HG02623 (cell line): ENCODE measurements at regions not wholly inside any gene's neighbourhood (a gene's known extent, or its start where the extent isn't known, plus 50 kb on each side); places are given as distances from the start of the nearest gene placed in this dataset.

ENCODE experiments used
- ATAC-seq: cut with Tn5 transposase; IDR thresholded peaks from one replicate; pipeline ENCODE4 v1.9.1; 2021; ENCODE audit warnings: moderate library complexity; ENCODE audit not compliant: unreplicated experiment

DNA sequence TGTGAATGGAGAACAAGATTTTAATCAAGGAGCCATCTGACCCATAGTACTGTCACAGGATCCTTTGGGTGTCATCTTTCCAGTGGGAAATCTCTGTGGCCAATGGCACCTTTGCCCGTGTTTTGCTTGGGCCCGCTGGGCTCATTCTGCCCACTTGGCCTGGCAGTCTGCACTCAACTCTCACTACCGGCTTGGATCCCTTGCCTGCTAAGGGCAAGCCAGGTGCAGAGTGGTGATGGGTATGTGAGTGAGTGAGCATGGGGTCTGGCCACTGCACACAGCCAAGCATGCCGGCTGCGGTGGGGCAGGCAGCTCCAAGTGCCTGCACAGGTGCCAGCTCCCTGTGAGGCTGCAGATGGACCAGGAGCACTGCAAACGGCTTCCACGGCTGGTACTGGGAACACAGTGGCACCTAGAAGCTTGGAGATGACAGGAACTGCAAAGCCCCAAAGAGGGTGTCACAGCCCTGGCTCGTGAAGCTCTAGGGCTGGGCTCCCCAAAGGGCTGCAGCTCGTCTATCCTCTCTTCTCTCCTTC lies 454.5 kb downstream of the TMA16 start:
- ATAC-seq = no peak

DNA sequence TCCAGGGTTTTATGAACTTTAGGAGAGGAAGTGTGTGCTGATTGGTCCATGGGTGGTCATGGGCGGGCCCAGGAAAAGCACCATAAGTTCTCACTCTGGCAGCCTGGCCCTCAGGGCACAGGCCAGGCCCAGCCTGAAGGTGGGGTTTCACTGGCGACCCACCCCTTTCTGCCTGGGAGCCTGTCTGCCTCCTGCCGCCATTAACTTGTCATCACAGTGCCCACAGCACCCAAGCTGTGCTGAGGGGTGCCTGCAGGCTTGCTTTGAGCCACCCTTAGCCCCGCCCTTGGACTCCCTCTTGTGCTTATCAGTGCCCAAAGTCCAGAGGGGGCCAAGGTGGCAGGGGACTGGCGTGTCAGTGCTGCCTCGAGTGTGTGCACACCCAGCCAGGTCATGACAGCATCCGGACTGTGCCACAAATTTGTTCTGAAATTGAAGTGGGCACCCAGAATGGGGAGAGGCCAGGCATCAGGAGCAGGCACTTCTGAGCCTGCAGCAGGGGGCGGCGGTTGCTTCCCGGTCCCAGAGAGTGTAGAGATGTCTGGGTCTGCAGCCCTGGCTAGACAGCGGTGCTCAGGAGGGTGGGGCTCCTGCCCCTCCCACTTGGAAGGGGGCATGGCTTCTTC lies 455.6 kb downstream of the TMA16 start:
- no peak for ATAC-seq

DNA sequence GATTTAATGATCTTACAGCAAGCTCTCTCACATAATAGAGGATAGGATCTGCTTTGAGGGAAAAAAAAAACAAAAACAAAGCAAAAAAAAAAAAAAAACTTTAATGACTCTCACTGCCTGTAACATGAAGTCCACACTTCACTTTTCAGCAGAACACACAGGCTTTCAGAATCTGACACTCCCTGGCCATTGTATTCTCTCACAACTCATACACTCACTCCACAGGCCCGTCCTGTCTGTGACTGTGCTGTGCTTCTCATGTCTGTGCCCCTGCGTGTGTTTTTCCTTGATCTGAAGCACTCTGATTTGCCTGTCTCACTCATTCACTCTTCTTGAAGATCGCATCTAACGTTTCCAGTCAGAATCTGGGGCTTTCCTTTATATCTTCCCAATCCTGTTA lies 460.8 kb downstream of the TMA16 start:
- ATAC-seq = no peak

DNA sequence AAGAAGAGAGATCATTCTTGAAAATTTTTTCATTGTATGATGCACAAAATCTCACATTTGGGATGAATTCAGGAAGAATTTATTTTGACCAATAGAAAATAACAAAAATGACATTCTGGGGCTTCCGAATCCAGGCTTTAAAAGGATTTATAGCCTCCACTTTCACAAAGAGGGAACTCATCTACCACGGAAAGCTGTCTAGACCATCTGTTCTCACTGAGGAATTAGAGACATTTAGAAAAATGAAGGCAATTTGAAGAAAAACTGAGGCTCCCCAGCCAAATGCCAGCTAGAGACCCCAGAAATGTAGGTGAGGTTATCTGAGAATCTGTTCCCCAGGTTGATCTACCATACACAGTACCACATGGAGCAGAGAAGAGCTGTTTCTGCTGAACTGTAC lies 464.3 kb downstream of the TMA16 start:
- no peak for ATAC-seq

DNA sequence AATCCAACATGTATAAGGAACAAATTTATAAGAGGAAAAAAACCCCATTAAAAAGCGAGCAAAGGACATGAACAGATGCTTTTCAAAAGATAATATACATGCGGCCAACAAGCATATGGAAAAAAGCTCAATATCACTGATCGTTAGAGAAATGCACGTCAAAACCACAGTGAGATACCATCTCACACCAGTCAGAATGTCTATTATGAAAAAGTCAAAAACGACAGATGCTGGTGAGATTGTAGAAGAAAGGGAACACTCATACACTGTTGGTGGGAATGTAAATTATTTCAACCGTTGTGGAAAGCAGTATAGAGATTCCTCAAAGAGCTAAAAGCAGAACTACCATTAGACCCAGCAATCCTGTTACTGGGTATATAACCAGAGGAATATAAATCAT lies 465.4 kb downstream of the TMA16 start:
- ATAC-seq = no peak

DNA sequence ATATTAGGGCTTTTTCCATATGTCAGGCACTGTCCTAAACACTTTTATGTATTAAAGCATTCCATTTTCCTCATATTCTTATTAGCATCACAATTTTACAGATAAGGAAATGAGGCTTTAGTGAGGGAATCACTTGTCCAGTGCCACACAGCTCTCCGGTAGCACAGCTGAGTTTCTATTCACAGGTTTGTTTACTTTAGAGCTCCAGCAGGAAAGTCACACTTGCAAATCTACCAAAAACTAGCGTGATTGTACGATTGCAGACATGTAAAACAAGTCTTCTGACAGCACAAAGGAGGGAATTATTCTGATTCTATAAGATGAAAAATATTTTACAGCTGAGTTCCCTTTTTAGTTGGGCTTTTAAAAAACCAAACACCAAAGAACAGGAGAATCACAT lies 472.1 kb downstream of the TMA16 start:
- no peak for ATAC-seq

DNA sequence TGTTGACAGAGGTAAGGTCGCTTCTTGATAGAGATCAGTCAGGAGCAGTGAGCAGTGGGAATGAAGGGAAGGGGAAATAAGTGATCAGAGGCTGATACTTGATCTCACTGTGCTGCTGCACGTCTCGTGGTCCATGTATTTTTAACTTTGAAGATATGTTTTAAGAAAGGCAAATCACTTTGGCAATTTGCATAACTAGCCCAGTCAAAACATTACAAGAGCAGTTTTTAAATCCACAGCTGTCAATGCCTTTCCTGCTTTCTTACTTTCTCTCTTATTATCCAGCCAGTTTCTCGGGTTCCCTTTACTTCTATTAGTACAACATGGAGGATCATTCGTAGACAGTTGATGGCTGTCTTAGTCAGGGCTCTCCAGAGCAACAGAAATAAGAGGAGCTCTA lies 472.8 kb downstream of the TMA16 start:
- no peak for ATAC-seq

DNA sequence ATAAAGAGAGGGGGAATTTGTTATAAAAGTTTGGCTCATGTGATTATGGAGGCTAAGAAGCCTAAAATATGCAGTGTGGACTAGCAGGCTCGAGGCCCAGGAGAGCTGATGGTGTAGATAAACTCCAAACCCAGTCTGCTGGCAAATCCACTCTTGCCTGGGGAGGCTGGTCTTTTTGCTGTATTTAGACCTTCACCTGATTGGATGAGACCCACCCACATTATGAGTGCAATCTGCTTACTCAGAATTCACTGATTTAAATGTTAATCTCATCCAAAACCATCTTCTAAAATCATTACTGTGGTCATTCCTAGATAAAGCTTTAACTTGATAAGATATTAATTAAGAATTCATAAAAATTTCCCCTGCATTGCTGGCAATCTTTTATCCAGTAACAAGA lies 473.2 kb downstream of the TMA16 start:
- ATAC-seq = no peak

DNA sequence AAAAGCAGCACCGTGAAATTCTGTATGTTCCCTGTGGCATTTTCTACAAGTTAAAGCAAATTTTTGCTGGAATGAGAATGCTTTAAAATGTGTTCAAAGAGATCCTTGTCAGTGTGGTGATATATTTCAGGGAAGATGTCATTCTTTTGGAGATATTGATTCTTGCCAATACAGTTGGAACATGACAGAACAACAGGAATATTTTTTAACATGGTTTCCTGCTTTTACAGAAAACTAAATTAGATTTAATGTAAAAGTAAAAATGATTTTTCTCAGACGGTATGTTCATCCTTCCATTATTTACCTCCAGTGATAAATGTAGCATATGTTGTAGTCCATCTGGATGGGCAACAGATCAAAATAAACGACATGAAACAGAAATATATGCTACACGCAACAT lies 474.8 kb downstream of the TMA16 start:
- no peak for ATAC-seq

DNA sequence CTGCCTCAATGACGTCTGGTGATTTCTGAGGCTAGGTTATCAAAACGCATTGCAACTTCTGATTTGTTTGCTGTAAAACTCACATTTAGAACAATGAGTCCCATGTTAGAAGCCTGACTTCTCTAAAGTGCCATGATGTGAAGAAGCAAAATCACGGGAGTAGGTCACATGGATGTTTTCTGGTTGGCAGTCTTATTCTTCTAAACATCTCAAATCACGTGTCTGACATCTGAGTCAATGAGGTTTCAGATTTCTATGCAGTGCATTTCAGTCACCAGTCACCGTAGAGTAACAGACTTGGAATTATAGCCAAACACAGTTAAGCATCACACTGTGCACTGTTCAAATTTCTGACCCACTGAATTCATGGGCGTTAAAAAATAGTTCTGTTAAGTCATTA lies 482.1 kb downstream of the TMA16 start:
- no peak for ATAC-seq

DNA sequence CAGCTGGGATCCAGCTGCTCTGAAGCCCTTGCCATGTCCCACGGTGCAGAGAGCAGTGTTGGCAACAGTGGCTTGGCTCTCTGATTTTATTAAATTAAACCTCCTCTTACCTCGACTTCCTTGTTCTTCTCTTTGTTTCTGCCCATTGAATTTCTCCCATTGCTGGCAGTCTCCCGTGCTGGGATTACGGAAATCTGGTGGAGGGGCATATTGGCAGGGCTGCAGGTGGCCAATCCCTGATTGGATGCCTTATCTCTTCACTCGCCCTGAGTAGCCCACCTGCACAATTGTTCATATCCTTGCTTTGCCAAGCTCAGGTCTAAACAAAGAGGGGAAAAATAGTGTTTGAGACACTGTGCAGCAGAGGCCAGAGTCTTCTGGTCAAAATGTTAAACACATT lies 493.9 kb downstream of the TMA16 start:
- ATAC-seq = no peak

DNA sequence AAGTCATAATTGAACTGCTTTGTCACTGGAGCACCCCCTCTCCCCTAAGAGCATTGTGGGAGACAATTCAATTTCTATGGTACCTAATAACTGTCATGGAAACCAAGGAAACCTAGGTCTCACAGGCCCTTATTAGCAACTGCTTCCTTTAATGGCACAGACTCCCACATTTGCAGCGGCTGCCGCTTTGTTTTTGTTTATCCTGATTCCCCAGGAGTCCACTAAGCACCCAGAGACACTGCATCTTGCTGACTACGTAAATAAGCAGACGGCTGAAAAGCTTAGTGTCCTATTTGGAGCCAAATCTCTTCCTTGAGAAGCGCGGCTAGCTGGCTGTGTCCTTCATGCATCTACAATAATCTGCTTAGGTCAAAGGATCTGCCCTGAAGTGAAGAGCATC lies 494.4 kb downstream of the TMA16 start:
- ATAC-seq = no peak

DNA sequence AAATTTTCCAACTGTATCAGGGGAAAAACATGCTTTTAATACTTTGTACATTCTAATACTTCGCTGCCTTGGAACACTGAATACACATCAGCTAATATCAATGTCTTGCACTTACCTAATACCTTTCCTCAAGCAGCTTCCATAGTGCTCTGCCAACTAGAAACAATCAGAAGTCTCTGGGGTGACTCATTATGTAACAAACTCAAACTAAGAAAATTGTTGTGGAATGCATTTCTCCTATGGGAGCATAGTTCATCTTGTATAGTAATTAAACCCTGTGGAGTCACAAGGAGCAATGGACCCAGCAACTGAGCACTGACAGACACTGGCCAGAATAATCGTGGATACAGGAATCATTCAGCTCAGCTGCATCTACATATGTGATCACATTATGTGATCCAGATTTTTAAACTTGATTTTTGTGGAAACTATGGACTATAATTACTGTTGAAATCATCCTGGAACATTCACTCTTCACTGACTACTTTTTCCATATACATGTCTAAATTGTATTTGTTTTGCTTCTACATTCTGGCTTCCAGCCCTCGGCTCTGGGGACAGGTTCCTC lies 496.9 kb downstream of the TMA16 start:
- ATAC-seq = no peak

DNA sequence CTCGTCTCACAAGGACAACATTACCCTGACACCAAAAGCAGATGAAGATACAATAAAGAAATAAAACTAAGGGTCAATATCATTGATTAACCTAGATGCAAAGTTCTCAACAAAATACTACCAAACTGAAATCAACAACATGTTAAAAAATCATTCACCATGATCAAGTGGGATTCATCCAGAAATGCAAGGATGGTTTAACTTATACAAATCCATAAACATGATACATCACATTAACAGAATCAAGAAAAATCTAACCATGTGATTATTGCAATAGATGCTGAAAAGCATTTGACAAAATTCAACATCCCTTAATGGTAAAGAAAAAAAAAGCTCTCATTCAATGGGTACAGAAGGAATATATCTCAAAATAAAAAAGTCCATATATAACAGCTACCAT lies 514.9 kb downstream of the TMA16 start:
- no peak for ATAC-seq

DNA sequence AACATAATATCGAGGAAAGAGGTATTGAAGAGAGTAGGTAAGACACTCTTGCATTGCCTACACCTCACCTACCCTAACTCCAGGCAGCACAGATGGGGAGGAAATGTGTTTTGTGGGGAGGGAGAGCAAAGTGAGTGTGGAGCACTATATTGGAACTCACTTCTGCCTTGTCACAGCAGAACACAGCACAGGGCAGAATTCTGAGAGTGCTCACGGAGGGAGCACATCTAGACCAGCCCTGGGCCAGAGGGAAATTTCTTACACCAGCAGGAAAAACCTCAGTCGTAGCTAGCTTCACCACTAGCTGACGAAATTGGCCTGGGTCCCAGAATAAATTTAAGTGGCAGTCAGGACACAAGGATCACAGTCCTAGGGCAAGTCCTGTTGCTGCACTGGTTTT lies 517.3 kb downstream of the TMA16 start:
- no peak for ATAC-seq

DNA sequence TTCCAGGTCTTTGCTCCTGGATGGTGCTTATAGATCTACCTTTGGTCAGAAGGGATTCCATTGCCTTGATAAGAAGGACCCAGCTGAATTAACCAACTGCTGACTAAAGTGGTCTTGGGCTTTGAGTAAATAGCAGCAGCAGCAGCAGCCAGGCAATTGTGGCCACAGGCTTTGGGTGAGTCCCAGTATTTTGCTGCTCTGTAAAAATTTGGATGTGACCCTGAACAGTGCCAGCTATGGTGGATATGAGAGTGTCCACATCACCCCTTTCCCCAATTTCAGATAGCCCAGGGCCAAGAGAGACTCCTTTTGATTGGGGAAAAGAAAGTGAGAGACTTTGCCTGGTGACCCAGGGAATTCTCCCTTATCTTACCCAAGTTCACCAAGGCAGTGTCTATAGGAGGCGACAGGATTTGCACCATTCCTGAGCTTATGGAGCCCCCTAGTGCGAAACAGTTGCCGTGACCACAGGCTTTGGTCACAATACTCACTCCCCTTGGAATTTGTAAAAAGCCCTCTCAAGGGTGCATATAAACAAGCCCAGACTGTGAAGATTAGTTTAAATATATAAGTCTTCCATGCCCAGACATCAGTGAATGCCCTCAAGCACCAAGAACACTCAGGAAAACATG lies 518.0 kb downstream of the TMA16 start:
- peak; percentile 68 for ATAC-seq

DNA sequence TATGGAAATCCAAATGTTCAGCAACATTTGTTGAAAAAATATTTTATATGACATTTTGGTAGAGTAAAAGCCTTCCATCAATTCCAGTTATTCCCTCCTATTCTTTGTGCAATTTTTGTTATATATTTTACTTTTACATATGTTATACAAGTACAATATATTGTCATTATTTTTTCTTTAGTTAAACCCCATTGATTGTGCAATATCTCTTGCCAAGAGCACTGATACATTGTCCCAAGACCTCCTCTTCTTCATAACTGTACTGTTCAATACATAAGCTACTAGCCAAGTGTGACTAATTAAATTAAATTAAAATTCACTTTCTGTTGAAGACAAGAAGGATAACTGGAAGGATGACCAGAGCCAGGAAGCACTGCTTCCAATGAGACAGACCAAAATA lies 527.5 kb downstream of the TMA16 start:
- no peak for ATAC-seq

DNA sequence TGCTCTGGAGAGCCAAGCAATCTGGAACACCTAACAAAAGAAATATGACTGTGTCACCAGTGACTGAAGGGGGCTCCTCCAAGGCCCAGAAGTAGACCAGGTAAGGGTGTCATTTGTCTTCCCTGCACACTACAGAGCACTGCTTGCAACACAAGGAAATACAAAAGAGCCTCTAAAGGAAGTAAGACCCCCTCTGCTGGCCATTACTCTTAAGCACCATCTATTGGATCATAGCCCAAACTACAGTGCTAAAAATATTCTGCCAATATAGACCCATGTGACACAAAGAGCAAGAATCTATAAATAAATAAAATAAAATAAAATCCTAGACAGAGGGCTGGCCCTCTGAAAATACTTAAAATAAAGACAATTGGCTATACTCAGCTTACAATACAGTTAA lies 528.7 kb downstream of the TMA16 start:
- no peak for ATAC-seq

DNA sequence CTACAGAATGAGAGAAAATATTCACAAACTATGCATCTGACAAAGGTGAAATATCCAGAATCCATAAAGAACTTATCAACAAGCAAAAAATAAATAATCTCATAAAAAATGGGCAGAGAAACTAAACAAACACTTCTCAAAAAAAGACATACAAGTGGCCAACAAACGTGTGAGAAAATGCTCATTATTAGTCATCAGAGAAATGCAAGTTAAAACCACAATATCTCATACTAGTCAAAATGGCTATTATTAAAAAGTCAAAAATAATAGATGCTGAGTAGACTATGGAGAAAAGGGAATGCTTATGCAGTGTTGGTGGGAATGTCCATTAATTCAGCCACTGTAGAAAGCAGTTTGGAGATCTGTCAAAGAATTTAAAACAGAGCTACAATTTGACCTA lies 533.3 kb downstream of the TMA16 start:
- ATAC-seq = no peak

DNA sequence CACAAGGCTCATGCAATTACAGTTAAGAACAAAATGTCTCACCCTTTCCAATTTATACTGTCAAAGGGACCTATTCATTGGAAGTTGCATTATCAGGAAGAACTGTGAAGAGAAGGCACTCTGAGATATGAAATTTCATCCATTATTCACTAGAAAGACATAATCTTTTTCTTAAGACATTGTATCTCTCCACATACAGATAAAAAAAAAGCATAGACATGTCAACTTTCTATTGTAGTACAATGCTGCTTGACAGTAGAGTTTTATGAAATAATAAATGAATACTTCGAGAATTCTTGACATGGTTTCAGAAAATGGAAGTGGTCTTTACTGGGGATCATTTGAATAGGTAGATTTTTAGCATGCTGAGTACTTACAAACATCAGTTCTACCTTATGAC lies 545.0 kb downstream of the TMA16 start:
- ATAC-seq = no peak

DNA sequence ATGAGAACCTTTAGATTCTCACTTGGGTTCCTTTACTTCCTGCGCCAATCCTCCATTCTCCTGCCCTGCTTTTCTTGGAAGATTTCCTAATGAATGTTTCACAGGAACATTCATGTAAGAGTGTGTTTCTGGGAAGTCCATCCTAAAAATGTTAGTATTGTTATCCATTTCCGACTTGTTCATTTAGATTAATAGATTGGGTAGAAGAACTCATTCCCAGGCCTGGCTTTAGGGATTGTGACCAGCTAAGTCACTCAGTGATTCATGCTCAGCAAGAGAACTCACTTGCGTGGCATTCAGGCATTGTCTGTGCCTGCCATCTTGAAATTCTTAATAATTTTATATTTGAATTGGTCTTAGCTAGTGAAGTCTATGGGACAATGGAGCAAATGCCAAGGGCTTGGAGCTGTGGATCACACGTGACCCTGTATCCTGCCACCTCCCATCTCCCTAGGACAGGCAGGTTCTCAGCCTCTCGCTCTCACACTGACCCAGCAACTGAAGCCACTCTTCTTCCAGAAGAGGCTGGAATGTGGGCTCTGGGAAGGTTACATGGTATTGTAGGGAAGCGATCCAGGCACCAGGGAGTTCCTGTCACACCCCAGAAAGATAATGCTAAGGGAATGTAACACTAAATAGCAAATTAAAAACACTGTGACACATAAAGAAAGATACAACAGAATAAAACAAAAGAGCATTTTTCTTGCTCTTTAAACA lies 562.1 kb downstream of the TMA16 start:
- ATAC-seq = no peak
